ENCODE measurements at regions not wholly inside any gene's neighbourhood (a gene's known extent, or its start where the extent isn't known, plus 50 kb on each side); places are given as distances from the start of the nearest gene placed in this dataset.

DNA sequence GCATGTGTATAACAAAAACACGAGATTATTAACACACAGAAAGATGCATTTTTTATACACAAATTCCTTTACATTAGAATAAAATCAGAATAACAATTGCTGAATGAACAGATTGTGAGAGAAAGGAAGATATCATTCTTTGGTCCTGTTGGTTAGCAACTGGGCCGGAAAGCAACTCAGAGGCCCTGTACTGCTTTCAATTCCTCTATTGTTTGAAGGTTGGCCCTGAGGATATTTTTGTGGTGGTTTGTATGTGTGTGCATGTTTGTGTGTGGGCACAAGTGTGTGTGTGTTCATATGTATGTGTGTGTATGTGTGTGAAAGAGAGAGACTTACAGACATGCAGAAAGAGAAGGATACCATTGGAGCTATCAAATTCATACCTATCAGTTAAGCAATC lies 356.8 kb upstream of the DMAC1 start:
- TF ChIP-seq POLR2A (IDR thresholded peaks at IDR 0.05; ENCODE audit: low read length) (no peak), GATA1 (IDR thresholded peaks at IDR 0.05; ENCODE audit: low read depth, low read length) (no peak)

Measured in erythroblast (primary cell).